Fibroblast of lung (primary cell): ENCODE measurements at regions not wholly inside any gene's neighbourhood (a gene's known extent, or its start where the extent isn't known, plus 50 kb on each side); places are given as distances from the start of the nearest gene placed in this dataset.

ENCODE experiments used
- CTCF ChIP-seq, 2 donors: IDR thresholded peaks in 1 of 2; conservative IDR thresholded peaks in 1 of 2; 1 replicate in 1 of 2; 2 replicates in 1 of 2; pipeline ENCODE4 v1.5.1; 2011 to 2012; ENCODE audit warnings: low read length in 2 of 2, control low read depth in 1 of 2, inconsistent platforms in 1 of 2, low read depth in 1 of 2, mild to moderate bottlenecking in 1 of 2
- EZH2 ChIP-seq: IDR thresholded peaks from 2 replicates; pipeline ENCODE4 v1.5.1; 2012; ENCODE audit warnings: low read length, control low read depth, mild to moderate bottlenecking; ENCODE audit errors: missing control alignments

- TF ChIP-seq CTCF (conservative IDR thresholded peaks at IDR 0.05 in 1 of 2, IDR thresholded peaks at IDR 0.05 in 1 of 2; ENCODE audit: low read depth in 1 of 2, low read length in 2 of 2), result no peak
- no peak for TF ChIP-seq EZH2
Observed at GRCh38 chr11:93267383-93267782, 63.2 kb upstream of the DEUP1 start.
